ENCODE measurements at regions not wholly inside any gene's neighbourhood (a gene's known extent, or its start where the extent isn't known, plus 50 kb on each side); places are given as distances from the start of the nearest gene placed in this dataset.

DNA sequence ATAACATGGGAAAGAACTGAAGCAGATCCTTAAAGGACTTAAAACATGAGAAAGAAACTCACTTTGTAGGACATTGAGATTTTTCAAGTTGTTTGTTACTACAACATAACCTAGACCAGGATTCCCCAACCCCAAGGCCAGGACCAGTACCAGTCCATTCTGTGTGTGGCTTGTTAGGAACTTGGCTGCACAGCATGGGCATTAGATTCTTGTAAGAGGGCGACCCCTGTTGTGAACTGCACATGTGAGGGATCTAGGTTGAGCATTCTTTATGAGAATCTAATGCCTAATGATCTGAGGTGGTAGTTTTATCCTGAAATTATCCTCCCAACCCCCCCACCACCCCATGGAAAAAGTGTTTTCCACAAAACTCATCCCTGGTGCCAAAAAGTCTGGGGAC lies 566.1 kb downstream of the KCTD8 start:
- no peak overlapping the region for H2AFZ ChIP-seq (ENCODE audit: control insufficient read depth, low read length)
- TF ChIP-seq, protein P1, sequence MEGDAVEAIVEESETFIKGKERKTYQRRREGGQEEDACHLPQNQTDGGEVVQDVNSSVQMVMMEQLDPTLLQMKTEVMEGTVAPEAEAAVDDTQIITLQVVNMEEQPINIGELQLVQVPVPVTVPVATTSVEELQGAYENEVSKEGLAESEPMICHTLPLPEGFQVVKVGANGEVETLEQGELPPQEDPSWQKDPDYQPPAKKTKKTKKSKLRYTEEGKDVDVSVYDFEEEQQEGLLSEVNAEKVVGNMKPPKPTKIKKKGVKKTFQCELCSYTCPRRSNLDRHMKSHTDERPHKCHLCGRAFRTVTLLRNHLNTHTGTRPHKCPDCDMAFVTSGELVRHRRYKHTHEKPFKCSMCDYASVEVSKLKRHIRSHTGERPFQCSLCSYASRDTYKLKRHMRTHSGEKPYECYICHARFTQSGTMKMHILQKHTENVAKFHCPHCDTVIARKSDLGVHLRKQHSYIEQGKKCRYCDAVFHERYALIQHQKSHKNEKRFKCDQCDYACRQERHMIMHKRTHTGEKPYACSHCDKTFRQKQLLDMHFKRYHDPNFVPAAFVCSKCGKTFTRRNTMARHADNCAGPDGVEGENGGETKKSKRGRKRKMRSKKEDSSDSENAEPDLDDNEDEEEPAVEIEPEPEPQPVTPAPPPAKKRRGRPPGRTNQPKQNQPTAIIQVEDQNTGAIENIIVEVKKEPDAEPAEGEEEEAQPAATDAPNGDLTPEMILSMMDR (optimal IDR thresholded peaks at IDR 0.05 in 1 of 3, IDR thresholded peaks at IDR 0.05 in 1 of 3, conservative IDR thresholded peaks at IDR 0.05 in 1 of 3; ENCODE audit: extremely low read depth in 1 of 3, insufficient read depth in 2 of 3, low read length in 3 of 3), result no peak
- TF ChIP-seq EZH2 (IDR thresholded peaks at IDR 0.05; ENCODE audit: low read length), result no peak
- no peaks in the 10 kb centered on the region for H3K4me1 ChIP-seq (ENCODE audit: control insufficient read depth, extremely low read depth, insufficient read depth, low read length)
- no peaks in the 10 kb centered on the region for H3K27me3 ChIP-seq (ENCODE audit: control insufficient read depth, extremely low read depth, insufficient read depth, low read length)
- no peak for FAIRE-seq
- no peak overlapping the region for H3K4me3 ChIP-seq (ENCODE audit: control insufficient read depth in 2 of 3, extremely low read depth in 1 of 3, insufficient read depth in 2 of 3, low read depth in 1 of 3, low read length in 3 of 3)
- no peak overlapping the region for H3K9ac ChIP-seq (ENCODE audit: control insufficient read depth, extremely low read depth, insufficient read depth, low read length)
- no peak overlapping the region for H3K27ac ChIP-seq (ENCODE audit: control insufficient read depth, insufficient read depth, low read length)
- H3K9me1 ChIP-seq (ENCODE audit: control insufficient read depth, extremely low read depth, insufficient read depth, low read length), result no peaks in the 10 kb centered on the region
- H3K9me3 ChIP-seq (ENCODE audit: control insufficient read depth, low read depth, low read length), result no peaks in the 10 kb centered on the region
- no peaks in the 10 kb centered on the region for H3K79me2 ChIP-seq (ENCODE audit: control insufficient read depth, insufficient read depth, low read length)
- H3K36me3 ChIP-seq (ENCODE audit: control insufficient read depth in 2 of 2, extremely low read depth in 1 of 2, insufficient read depth in 2 of 2, low read length in 2 of 2), result no peaks in the 10 kb centered on the region
- dilution Hi-C loops (cut with MboI; ENCODE audit: extremely low pct_ligation_motif_present, low sequenced_read_pairs), result no loop called here
- no peaks in the 10 kb centered on the region for H4K20me1 ChIP-seq (ENCODE audit: control insufficient read depth, extremely low read depth, insufficient read depth, low read length)
- no peak overlapping the region for H3K4me2 ChIP-seq (ENCODE audit: control insufficient read depth, extremely low read depth, insufficient read depth, low read depth, low read length)
- DNase-seq (ENCODE audit: low read depth, low spot score), result no peak

DNA sequence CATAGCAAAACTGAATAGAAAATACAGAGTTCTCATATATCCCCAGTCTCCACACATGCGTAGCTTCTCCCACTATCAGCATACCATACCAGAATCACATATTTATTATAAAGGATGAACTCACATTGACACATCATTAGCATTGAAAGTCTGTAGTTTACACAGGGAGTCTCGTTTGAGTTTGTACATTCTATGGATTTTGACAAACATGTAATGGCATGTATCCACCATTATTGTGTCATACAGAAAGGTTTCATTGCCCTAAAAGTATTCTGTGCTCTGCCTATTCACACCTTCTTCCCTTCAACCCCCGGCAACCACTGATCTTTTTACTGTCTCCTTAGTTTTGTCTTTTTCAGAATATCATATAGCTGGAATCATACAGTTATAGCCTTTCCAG lies 562.4 kb downstream of the KCTD8 start:
- Histone ChIP-seq H3K9me3 (ENCODE audit: control insufficient read depth, low read depth, low read length) (no peaks in the 10 kb centered on the region), H4K20me1 (ENCODE audit: control insufficient read depth, extremely low read depth, insufficient read depth, low read length) (no peaks in the 10 kb centered on the region), H3K36me3 (ENCODE audit: control insufficient read depth in 2 of 2, extremely low read depth in 1 of 2, insufficient read depth in 2 of 2, low read length in 2 of 2) (no peaks in the 10 kb centered on the region), H2AFZ (ENCODE audit: control insufficient read depth, low read length) (no peak overlapping the region), H3K27me3 (ENCODE audit: control insufficient read depth, extremely low read depth, insufficient read depth, low read length) (no peaks in the 10 kb centered on the region), H3K27ac (ENCODE audit: control insufficient read depth, insufficient read depth, low read length) (no peak overlapping the region), H3K4me3 (ENCODE audit: control insufficient read depth in 2 of 3, extremely low read depth in 1 of 3, insufficient read depth in 2 of 3, low read depth in 1 of 3, low read length in 3 of 3) (no peak overlapping the region), H3K9me1 (ENCODE audit: control insufficient read depth, extremely low read depth, insufficient read depth, low read length) (no peaks in the 10 kb centered on the region), H3K4me1 (ENCODE audit: control insufficient read depth, extremely low read depth, insufficient read depth, low read length) (no peaks in the 10 kb centered on the region), H3K4me2 (ENCODE audit: control insufficient read depth, extremely low read depth, insufficient read depth, low read depth, low read length) (no peak overlapping the region), H3K9ac (ENCODE audit: control insufficient read depth, extremely low read depth, insufficient read depth, low read length) (no peak overlapping the region), H3K79me2 (ENCODE audit: control insufficient read depth, insufficient read depth, low read length) (no peaks in the 10 kb centered on the region)
- dilution Hi-C loops (cut with MboI; ENCODE audit: extremely low pct_ligation_motif_present, low sequenced_read_pairs), result no loop called here
- FAIRE-seq, result no peak
- TF ChIP-seq EZH2 (IDR thresholded peaks at IDR 0.05; ENCODE audit: low read length), result no peak
- TF ChIP-seq, protein P1 (optimal IDR thresholded peaks at IDR 0.05 in 1 of 3, IDR thresholded peaks at IDR 0.05 in 1 of 3, conservative IDR thresholded peaks at IDR 0.05 in 1 of 3; ENCODE audit: extremely low read depth in 1 of 3, insufficient read depth in 2 of 3, low read length in 3 of 3), result no peak
- no peak for DNase-seq (ENCODE audit: low read depth, low spot score)

All from keratinocyte (primary cell).